HG02938 (cell line): ENCODE measurements at regions not wholly inside any gene's neighbourhood (a gene's known extent, or its start where the extent isn't known, plus 50 kb on each side); places are given as distances from the start of the nearest gene placed in this dataset.
A peak's percentile ranks its signal among the peaks of the same experiment; 100 is the strongest.
"Not testable (repeated sequence)": the region's sequence is repeated elsewhere in the genome, so short reads cannot be mapped to it uniquely, and the experiment has no call there.

Experiments
- ATAC-seq: cut with Tn5 transposase; IDR thresholded peaks from one replicate; pipeline ENCODE4 v1.9.1; 2021; ENCODE audit warnings: mild to moderate bottlenecking, moderate library complexity; ENCODE audit not compliant: unreplicated experiment

DNA sequence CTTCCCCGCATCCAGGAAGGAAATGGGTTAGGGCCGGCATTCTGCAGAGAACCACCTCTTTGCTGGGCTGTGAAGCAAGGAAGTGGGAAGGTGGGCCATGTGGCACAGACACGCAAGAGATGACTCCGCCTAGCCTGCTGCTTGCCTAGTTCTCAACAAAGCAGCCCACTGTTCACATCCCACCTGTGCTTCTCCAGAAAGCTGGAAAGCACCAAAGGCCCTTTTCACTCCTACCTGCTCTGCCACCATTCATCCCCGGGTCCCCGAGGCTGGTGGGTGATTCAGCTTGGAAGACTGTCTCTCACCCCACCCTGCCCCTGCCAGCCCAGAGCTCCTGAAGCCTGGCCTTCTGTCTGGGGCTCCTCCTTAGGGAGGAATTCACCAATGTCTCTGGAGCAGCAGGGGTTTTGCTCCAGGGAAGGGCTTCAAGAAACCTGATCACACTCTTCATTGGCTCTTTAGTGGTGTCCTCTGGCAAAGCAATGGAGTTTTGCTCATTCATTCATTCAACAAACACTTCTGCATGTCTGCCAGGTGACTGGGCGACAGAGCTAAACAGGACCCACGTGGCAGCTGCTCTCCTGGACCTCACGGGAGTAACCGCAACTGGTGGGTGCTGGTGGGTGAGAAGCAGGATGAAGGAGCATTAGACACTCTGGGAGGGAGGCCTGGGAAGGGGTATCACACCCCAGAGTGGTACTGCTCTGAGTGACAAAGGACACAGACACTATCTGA is 145.4 kb upstream of the TLE3 start:
- ATAC-seq = no peak

DNA sequence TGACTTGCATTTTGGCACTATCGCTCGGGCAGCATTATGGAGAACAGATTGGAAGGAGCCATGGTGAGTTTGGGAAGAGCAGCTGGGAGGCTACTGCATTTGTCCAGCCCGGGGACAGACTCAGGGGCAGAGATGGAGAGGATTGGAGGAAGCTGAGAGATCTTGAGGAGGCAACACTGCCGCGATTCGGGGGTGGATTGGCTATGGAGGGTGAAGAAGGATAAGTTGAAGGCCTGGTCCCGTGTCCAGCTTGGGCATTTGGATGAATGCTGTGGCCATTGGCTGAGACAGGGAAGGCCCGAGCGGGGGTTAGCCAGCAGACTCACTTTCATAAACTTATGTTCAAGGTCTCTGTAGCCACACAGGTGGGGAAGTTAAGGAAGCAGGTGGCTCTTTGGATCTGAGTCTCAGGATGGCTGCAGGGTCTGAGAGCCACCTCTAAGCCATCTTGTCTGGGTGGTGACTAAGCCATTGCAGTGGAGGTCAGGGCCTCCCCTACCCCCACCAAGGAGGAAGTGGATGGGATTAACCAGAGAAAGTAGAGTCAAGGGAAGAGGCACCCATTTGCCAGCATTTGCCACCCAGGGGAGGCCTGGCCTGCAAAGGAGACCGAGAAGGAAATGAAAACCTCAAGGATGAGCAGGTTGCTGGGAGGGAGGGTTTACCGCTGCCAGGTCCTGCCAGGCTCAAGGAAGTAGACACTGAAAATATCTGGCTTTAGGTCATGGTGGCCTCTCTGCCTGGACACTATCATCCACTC is 144.0 kb upstream of the TLE3 start:
- no peak for ATAC-seq

DNA sequence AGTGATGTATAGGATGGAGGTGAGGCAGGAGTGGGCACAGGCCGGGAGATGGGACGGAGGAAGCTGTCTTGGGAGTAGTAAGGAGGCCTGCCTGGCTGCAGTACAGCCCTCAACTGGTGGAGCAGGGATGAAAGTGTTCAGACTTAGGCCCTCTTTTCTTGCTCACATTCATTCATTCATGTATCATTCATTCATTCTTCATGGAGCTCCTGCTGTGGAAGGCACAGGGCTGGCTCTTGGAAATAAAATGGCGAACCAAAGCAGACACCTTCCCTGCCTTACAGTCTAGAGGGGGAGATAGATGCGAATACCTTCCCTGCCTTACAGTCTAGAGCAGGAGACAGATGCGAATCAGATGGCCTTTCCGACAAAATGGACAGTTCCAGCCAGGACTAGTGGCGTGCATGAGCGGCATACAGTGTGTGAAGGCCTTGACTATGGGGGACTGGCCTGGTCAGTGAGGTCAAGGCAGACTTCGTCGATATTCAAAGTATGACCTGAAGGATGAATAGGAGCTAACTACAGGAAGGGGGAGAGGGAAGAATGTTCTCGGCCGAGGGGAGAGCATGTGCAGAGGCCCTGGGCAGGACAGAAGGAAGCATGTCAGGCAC is 143.2 kb upstream of the TLE3 start:
- ATAC-seq = no peak

DNA sequence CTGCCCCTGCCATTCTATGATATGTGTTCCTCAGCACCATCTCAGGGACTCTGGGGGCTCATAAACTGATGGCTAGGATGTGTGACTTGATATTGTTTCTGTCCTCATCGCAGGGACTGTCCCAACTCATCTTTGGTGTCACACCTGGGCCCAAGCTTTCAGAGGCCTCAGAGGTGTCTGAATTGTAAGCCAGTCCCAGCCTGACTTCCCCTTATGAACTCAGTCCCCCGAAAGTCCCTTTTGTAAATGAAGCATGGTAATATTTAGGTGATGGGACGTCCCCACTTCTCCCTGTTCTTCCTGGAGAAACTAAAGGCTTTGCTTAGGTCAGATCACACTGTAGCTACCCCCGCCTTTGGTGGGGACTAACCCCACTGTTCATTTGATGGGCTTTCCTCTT is 142.4 kb upstream of the TLE3 start:
- ATAC-seq = peak; percentile 75

DNA sequence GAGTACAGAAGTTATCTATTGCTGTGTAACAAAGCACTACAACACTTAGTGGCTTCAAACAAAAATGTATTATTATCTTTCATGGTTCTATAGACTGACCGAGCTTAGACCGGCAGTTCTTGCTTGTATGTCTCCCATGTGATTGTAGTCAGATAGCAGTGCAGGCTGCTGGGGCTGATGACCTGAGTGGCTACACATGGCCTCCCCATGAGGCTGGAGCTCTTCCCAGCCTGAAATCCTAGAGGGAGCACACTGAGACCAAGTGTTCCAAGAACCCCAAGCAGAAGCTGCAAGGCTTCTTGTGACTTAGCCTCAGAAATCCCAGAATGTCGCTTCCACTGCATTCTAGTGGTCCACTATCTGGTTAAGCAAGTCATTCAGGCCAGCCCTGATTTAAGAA is 141.2 kb upstream of the TLE3 start:
- ATAC-seq = no peak

DNA sequence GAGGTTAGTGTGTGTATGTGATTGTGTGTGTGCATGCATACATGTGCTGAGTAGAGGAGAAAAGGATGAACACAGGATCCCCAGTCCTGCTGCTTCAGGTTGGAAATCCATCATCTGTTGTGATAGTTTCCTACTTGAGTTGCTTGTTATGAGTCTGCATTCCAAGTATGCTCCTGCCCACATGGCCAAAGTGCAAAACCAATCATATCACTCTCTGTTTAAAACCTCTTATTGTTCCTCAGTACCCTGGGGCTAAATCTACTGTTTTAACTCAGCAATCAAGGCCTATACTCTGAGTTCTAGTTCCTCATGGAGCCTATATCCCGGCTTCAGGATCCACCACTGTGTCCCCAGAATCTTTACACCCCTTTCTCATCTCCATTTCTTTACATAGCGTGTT is 139.9 kb upstream of the TLE3 start:
- ATAC-seq = no peak

DNA sequence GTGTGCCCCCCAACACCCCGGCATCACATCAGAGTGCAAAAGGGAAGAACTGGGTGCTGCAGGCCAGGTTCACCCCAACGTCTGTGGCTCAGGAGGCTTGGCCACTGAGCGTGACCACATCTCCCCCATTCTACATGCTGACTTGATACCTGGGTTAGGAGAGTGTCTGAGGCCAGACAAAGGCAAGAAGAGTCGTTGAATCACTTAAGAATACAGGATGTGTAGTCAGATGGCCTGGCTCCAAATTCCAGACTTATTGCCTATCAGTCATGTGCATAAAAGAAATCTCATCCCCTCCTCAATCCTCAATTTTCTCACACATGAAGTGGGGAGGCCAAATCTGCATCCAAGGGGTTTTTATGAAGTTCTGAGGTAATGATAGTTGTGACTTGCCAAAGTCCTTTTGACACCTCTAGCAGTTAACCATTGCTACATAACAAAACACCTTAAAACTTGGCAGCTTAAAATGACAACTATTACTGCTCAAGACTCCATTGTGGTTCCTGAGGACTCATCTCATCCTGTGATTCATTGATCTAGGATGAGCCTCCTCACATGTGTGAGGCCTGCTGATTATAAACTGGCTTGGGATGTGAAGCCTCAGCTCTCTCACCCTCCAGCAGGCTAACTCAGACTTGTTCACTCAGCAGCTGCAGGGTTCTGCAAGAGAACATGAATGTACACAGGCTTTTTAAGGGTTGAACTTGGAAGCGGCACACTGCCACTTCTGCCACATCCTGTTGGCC is 138.8 kb upstream of the TLE3 start:
- ATAC-seq = no peak

DNA sequence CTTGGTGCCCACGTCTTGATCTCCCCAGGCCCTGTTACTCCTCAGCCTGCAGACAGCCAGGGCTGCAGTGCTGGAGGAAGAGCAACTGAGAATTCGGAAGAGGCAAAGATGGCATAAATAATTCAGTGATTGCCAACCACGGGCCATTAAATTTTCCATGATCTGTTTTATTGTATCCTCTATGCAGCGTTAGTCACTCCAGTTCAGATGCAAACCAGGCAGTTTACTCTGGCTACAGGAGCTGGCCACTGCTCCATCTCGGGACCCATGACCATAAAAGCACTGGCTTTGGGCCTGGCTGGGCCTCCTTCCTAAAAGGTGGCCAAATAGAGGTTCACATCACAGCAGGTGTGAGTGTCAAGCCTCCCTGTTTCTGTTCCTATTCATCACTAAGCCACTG is 137.6 kb upstream of the TLE3 start:
- no peak for ATAC-seq

DNA sequence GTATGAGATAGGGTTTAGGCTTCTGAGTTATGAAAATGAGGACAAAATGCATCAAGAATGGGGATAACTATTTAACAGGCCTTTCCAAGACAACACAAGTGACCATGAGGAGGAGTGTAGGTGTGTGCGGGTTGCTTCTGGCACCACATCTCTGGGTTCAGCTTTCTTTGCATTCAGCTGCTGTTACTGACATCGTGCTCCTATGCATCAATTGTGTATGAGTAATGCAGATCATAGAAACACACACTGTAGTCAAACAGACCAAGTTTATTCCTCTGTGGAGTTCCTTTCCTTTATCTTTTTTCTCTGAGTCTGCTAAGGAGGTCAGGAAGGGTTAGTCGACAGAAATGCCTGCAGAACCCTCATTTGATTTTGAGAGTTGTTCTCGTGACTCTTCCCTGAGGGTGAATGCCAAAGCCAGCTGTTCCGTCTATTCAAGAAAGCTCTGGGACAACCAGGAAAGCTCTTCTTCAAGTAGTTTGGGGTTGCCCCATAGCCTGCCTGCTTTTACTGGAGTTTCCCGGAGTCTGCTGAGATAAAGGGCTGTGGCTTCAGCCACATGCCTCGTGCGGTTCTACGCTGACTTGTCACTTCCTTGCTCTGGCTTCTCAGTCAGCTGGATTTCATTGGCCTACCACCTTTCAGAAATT is 136.7 kb upstream of the TLE3 start:
- no peak for ATAC-seq

DNA sequence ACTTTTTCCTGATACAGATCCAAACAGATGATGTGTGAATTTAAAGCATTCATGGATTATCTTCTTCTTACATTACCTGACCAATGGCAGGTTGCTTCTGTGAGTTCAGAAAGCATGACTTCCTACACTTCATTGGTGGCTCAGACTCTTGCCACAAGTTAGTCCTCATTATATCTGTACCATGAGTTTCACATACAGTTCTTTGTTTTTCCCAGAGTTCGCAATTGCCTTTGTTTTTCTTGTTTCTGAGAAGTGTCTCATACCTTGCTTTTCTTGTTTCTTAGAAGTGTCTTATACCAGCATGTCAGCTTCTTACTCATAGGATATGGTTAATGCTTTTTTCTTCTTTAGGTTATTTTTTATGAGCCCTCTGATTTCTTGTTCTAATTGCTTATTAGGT is 133.8 kb upstream of the TLE3 start:
- ATAC-seq = no peak

DNA sequence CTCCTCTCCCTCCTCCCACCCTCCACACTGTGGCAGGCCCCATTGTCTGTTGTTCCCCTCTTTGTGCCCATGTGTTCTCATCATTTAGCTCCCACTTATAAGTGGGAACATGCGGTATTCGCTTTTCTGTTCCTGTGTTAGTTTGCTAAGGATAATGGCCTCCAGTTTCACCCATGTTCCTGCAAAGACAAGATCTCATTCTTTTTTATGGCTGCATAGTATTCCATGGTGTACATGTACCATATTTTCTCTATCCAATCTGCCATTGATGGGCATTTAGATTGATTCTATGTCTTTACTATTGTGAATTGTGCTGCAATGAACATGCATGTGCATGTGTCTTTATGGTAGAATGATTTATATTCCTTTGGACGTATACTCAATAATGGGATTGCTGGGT is 130.2 kb upstream of the TLE3 start:
- ATAC-seq = not testable (repeated sequence)

DNA sequence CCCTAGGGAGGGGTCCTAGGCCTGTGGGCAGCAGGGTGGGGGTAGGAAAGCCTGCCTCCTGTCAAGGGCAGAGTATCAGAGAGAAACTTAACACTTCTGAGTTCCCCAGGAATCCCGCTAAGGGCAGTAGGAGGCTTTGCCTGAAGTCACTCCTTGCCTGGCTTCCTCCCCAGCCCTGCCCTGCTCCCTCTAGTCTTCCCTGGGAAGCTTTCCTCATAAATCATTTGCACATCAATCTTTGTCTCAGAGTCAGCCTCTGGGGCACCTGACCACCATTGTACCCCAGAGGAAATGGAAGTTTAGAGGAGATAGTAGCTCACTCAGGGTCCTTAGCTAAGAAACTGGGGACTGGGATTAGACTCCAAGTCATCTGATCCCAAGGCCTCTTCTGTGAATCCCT is 129.4 kb upstream of the TLE3 start:
- ATAC-seq = no peak

DNA sequence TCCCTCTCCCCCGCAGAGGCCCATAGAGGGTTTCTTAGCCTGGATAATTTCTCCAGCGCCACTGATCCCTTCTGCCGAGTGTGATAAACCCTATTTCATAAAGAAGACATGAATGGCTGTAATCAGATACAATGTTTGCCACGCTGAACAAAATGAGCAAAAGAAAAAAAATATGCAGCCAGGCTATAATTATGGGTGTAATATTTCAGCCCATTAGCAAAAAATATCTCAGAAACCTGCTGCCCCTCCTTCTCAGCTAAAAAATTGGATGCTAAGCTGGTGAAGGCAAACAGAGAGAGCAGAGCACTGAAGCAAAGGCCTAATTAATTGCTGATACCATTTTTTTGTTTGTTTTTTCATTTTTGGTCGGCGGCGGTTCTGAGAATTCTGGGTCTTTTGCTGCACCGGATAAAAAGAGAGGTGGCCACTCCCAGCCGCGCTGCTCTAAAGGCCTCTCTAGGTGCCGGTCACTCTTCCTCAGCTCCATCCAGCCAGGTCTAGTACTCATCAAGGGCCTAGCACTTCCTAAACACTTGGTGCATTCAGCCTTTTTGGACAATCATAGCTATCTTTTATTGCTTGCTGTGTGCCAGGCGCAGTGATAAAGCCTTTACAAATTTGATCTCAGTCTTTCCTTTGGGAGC is 128.7 kb upstream of the TLE3 start:
- no peak for ATAC-seq

DNA sequence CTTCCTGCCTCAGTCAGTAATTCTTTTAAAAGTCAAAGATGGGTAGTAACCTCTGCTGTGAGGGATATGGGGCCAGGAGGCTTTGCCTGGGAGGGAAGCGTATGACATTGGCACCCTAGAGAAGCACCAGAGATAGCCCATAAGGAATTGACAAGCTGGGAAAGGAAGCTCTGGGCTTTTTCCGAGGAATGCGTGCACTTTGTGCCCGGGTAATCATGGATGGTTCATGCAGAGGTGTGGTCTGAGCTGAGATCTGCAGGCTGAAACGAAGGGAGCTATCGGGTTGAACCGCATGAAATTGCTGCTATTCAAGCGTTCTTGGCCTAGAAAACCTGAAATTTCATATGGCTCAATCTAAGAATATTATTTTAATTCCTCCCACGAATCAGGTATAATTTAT is 127.7 kb upstream of the TLE3 start:
- ATAC-seq = no peak

DNA sequence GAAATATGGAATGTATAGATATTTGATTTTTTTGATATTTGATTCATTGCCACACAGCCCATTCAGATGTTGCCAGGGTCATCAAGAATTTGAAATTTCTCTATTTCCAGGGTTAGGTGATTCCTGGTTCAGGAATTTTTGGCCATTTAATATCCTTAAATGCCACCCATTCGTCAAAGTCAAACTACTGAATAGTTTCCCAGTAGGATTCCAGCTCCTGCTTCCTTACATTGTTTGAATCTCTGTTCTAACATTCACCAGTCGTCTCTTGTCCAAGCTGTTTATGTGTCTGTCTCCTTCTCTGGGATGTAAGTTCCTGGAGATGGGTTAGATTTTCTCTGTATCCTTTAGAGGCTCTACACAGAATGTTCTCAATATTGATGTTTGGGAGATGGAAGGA is 124.9 kb upstream of the TLE3 start:
- ATAC-seq = no peak

DNA sequence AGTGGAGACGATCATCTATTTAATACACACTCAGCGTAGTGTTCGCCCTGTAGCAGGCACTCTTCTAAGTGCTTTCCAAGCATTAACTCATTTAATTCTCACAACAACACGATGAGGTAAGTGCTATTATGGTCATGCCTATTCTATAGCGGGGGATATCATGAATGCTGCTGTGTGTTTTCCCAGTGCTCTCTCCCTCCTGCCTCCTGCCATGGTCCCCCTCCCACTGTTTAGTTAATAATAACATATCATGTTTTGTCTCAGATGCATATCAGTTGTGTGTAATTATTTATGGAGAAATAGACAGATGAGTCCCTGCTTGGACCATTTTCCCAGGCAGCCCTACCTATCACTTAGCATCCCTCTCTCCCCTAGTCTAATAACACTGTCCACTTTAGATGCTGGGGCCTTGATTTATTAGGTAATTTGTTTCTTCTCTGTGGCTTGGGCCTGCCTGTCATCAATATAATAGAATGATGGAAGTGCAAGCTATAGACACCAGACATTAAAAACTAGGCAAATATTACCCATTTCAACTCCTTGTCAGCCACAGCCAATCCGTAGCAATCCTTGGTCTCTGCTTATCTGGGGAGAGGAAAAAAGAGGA is 122.9 kb upstream of the TLE3 start:
- ATAC-seq = no peak

DNA sequence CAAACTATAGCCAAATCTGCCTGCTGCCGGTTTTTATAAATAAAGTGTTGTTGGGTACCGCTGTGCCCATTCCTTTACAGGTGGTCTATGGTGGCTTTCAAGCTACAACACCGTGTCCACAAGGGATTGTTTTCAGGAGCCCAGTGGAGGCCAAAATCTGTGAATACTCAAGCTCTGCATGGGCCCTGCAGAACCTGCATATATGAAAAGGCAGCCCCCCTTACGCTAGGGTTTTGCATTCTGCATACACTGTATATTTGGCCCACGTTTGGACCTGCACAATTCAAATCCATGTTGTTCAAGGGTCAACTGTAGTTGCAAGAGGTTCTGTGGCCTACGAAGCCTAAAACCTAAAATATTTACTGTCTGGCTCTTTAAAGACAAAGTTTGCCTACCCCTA is 122.2 kb upstream of the TLE3 start:
- no peak for ATAC-seq

DNA sequence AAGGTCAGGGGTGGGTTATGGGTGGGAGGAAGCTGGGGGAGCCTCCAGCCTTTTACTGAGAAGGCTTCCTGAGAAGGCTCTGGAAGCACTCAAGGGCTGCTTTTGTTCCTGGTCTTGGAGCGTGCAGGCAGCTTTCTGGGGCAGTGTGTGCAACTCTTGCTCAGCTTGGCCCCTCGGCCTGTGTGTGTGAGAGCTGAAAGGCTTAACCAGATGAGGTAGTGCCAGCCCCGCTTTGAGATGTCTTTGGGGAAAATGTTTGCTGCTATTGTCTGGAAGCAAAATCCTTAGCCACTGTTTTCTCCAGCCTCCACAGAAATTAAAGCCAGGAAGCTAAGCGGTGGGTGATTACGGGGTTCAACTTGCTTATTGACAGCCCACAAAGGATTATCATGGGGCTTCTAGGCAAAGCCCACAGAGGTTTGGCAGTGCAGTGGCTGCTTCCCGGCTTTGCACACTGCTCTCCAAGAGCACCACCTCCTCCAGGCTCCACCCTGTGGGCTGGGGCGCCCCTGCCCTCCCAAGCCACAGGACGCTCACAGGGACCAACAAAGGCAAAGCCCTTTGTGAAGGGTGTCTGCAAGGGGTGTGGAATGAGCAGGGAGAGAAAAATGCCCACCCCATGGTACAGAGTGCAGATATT is 121.7 kb upstream of the TLE3 start:
- no peak for ATAC-seq
